Endothelial cell of umbilical vein (primary cell): ENCODE measurements at regions not wholly inside any gene's neighbourhood (a gene's known extent, or its start where the extent isn't known, plus 50 kb on each side); places are given as distances from the start of the nearest gene placed in this dataset.

Experiments used
- BruUV-seq: library from RNA; stranded (reverse); fragments of 400-500 nt; replicated peaks from 2 replicates; lab custom pipeline; 2021; lab: Mats Ljungman, UMichigan
- CTCF ChIA-PET: fragments of 300-600, 350-600 bp; sonication (Branson Sonifier 250); formaldehyde crosslinking; loops from one replicate; lab custom pipeline; 2021; ENCODE audit warnings: antibody characterized with exemption, inconsistent platforms; lab: Charles Lee
- POLR2A ChIA-PET: fragments of 300-600, 350-600 bp; sonication (Branson Sonifier 250); formaldehyde crosslinking; loops from one replicate; lab custom pipeline; 2021; ENCODE audit warnings: antibody characterized with exemption, inconsistent platforms; lab: Charles Lee
- DNase-seq: peaks from one replicate; pipeline ENCODE4 v3.0.0-alpha.2; 2011; ENCODE audit warnings: low read depth, low spot score
- FAIRE-seq: peaks from 2 replicates; lab custom pipeline; 2011; peaks lifted over from hg19 to GRCh38; lab: Jason Lieb, UNC
- H2AFZ ChIP-seq: 2 replicates; pipeline ENCODE4 v1.6.0; 2012; ENCODE audit warnings: low read depth, low read length, control low read depth, inconsistent platforms
- H3K27ac ChIP-seq: 2 replicates; pipeline ENCODE4 v1.5.1; 2011; ENCODE audit warnings: low read depth, mild to moderate bottlenecking, control low read depth, low read length, moderate library complexity; ENCODE audit not compliant: insufficient read depth
- H3K27me3 ChIP-seq, 2 experiments: 2 replicates each; pipeline versions ENCODE4 v1.6.0 to v1.6.1; 2011; ENCODE audit warnings: low read length in 2 of 2, mixed read lengths in 1 of 2; ENCODE audit not compliant: control insufficient read depth in 2 of 2, insufficient read depth in 2 of 2
- H3K36me3 ChIP-seq, 2 experiments: 2 replicates in 1 of 2; 3 replicates in 1 of 2; pipeline ENCODE4 v1.5.1; 2011; ENCODE audit warnings: low read length in 2 of 2, mild to moderate bottlenecking in 1 of 2, moderate library complexity in 1 of 2; ENCODE audit not compliant: control insufficient read depth in 2 of 2, insufficient read depth in 2 of 2; ENCODE audit errors: extremely low read depth in 1 of 2
- H3K4me1 ChIP-seq: 3 replicates; pipeline ENCODE4 v1.5.1; 2011; ENCODE audit warnings: mild to moderate bottlenecking, low read length; ENCODE audit not compliant: control insufficient read depth, insufficient read depth; ENCODE audit errors: extremely low read depth
- H3K4me2 ChIP-seq: 2 replicates; pipeline ENCODE4 v1.6.1; 2011; ENCODE audit warnings: low read length, control low read depth, mixed read lengths; ENCODE audit not compliant: insufficient read depth
- H3K4me3 ChIP-seq, 3 experiments: fragments of 200-600 bp in 1 of 3; sonication (generic), shearing (Covaris generic) in 1 of 3; replicated peaks in 1 of 3; 2 replicates each; pipeline ENCODE4 v1.5.1; 2011 to 2016; ENCODE audit warnings: control low read depth in 3 of 3, low read length in 3 of 3, mild to moderate bottlenecking in 2 of 3, inconsistent platforms in 1 of 3, low read depth in 1 of 3, moderate library complexity in 1 of 3; ENCODE audit not compliant: insufficient read depth in 1 of 3
- H3K79me2 ChIP-seq: 2 replicates; pipeline ENCODE4 v1.6.0; 2012; ENCODE audit warnings: low read length, inconsistent platforms; ENCODE audit not compliant: control insufficient read depth, insufficient read depth
- H3K9ac ChIP-seq: replicated peaks from 2 replicates; pipeline ENCODE3; 2011; ENCODE audit warnings: low read length, control low read depth; ENCODE audit not compliant: insufficient read depth; ENCODE audit errors: extremely low read depth
- H3K9me1 ChIP-seq: replicated peaks from 3 replicates; pipeline ENCODE4 v1.6.0; 2011; ENCODE audit warnings: mild to moderate bottlenecking, low read length; ENCODE audit not compliant: control insufficient read depth, insufficient read depth; ENCODE audit errors: extremely low read depth
- H3K9me3 ChIP-seq: replicated peaks from 2 replicates; pipeline ENCODE4 v1.5.1; 2012; ENCODE audit warnings: low read length, inconsistent platforms; ENCODE audit not compliant: control insufficient read depth, insufficient read depth
- H4K20me1 ChIP-seq: replicated peaks from 2 replicates; pipeline ENCODE3; 2011; ENCODE audit warnings: mild to moderate bottlenecking, low read length; ENCODE audit not compliant: control insufficient read depth, insufficient read depth; ENCODE audit errors: extremely low read depth
- EZH2 ChIP-seq: IDR thresholded peaks from 2 replicates; pipeline ENCODE4 v1.6.1; 2012; ENCODE audit warnings: borderline replicate concordance, low read depth, mild to moderate bottlenecking, moderate library complexity, low read length, inconsistent platforms; ENCODE audit not compliant: severe bottlenecking
- GATA2 ChIP-seq: IDR thresholded peaks from 2 replicates; pipeline ENCODE4 v1.7.0; 2011; ENCODE audit warnings: low read depth, mild to moderate bottlenecking, moderate library complexity, mixed read lengths, low read length; ENCODE audit not compliant: insufficient read length, insufficient read depth
- JUN ChIP-seq: IDR thresholded peaks from 2 replicates; pipeline ENCODE4 v1.6.1; 2011; ENCODE audit warnings: borderline replicate concordance, low read depth; ENCODE audit not compliant: insufficient read length, insufficient read depth
- POLR2AphosphoS5 ChIP-seq: IDR thresholded peaks from 2 replicates; pipeline ENCODE4 v1.6.1; 2012; ENCODE audit warnings: low read depth, mild to moderate bottlenecking, control low read depth, low read length, moderate library complexity; ENCODE audit not compliant: insufficient read depth
- dilution Hi-C: fragments of 300-500 bp; cut with MboI; formaldehyde crosslinking; loops from one replicate; pipeline ENCODE4 v1.15.0; 2019; ENCODE audit warnings: low sequenced_read_pairs; ENCODE audit not compliant: extremely low pct_ligation_motif_present
- intact Hi-C: fragments of 100-400 bp; cut with micrococcal nuclease; formaldehyde crosslinking; loops from one replicate; pipeline ENCODE4 v1.10.0; 2022

- FAIRE-seq (no peak), DNase-seq (no peak)
- no TSS peak for BruUV-seq
- Histone ChIP-seq H4K20me1 (no peaks in the 10 kb centered on the region), H3K4me3 (no peak overlapping the region), H2AFZ (no peak overlapping the region), H3K4me2 (no peak overlapping the region), H3K27ac (no peak overlapping the region), H3K9me3 (no peaks in the 10 kb centered on the region), H3K9me1 (no peaks in the 10 kb centered on the region), H3K36me3 (no peaks in the 10 kb centered on the region), H3K79me2 (no peaks in the 10 kb centered on the region), H3K9ac (no peak overlapping the region), H3K4me1 (no peaks in the 10 kb centered on the region), H3K27me3 (peaks cover 0 to 2% of the 10 kb centered on the region in 2 experiments)
- TF ChIP-seq EZH2, result no peak
- no peak for TF ChIP-seq GATA2
- no peak for TF ChIP-seq POLR2AphosphoS5
- no peak for TF ChIP-seq JUN
- dilution Hi-C loops, result no loop called here
- CTCF ChIA-PET, result no interaction called here
- intact Hi-C loops, result no loop called here
- POLR2A ChIA-PET, result no interaction called here
Observed at GRCh38 chr6:82738773-82739172, 326.9 kb downstream of the UBE3D start.

GRCh38 chr6:82739303-82739702 is 326.3 kb downstream of the UBE3D start:
- no peak overlapping the region for H3K4me3 ChIP-seq
- BruUV-seq, result no TSS peak
- no peak overlapping the region for H2AFZ ChIP-seq
- peaks cover 0 to 2% of the 10 kb centered on the region in 2 experiments for H3K27me3 ChIP-seq
- no peaks in the 10 kb centered on the region for H3K36me3 ChIP-seq
- CTCF ChIA-PET, result interaction anchor here (1.1 kb wide), 1 partner anchor 27 kb away, joined by 4 read pairs; no protein-coding TSS in a partner anchor
- TF ChIP-seq POLR2AphosphoS5, result no peak
- no peaks in the 10 kb centered on the region for H3K9me1 ChIP-seq
- H3K9me3 ChIP-seq, result no peaks in the 10 kb centered on the region
- H3K9ac ChIP-seq, result no peak overlapping the region
- FAIRE-seq, result no peak
- intact Hi-C loops (no loop called here), dilution Hi-C loops (no loop called here)
- POLR2A ChIA-PET, result no interaction called here
- H3K79me2 ChIP-seq, result no peaks in the 10 kb centered on the region
- H3K4me1 ChIP-seq, result no peaks in the 10 kb centered on the region
- DNase-seq, result no peak
- H3K27ac ChIP-seq, result no peak overlapping the region
- no peak overlapping the region for H3K4me2 ChIP-seq
- no peaks in the 10 kb centered on the region for H4K20me1 ChIP-seq
